GM19324 (cell line): ENCODE measurements at regions not wholly inside any gene's neighbourhood (a gene's known extent, or its start where the extent isn't known, plus 50 kb on each side); places are given as distances from the start of the nearest gene placed in this dataset.
"Not testable (repeated sequence)": the region's sequence is repeated elsewhere in the genome, so short reads cannot be mapped to it uniquely, and the experiment has no call there.

ENCODE experiments used
- ATAC-seq: cut with Tn5 transposase; IDR thresholded peaks from one replicate; pipeline ENCODE4 v1.9.1; 2021; ENCODE audit warnings: mild to moderate bottlenecking, moderate library complexity; ENCODE audit not compliant: unreplicated experiment, low FRiP score

GRCh38 chr1:118578276-118578675 is 393.2 kb upstream of the SPAG17 start:
- ATAC-seq = no peak

GRCh38 chr1:118575060-118575459 is 390.0 kb upstream of the SPAG17 start:
- ATAC-seq = no peak

- ATAC-seq = no peak
Measured at GRCh38 chr1:118564961-118565703, 380.1 kb upstream of the SPAG17 start.

- ATAC-seq = no peak
Measured at GRCh38 chr1:118563981-118564951, 379.2 kb upstream of the SPAG17 start.

- no peak for ATAC-seq
Measured at GRCh38 chr1:118558933-118559332, 373.9 kb upstream of the SPAG17 start.

GRCh38 chr1:118556936-118557335 is 371.9 kb upstream of the SPAG17 start:
- no peak for ATAC-seq

- no peak for ATAC-seq
Measured at GRCh38 chr1:118555638-118556037, 370.6 kb upstream of the SPAG17 start.

GRCh38 chr1:118535901-118536300 is 350.9 kb upstream of the SPAG17 start:
- no peak for ATAC-seq

- not testable (repeated sequence) for ATAC-seq
Measured at GRCh38 chr1:118511922-118512321, 326.9 kb upstream of the SPAG17 start.

- no peak for ATAC-seq
Measured at GRCh38 chr1:118504867-118505266, 319.8 kb upstream of the SPAG17 start.

GRCh38 chr1:118504221-118504644 is 319.2 kb upstream of the SPAG17 start:
- ATAC-seq = no peak

GRCh38 chr1:118503752-118504151 is 318.7 kb upstream of the SPAG17 start:
- no peak for ATAC-seq

GRCh38 chr1:118494998-118495397 is 310.0 kb upstream of the SPAG17 start:
- ATAC-seq = no peak

GRCh38 chr1:118488787-118489186 is 303.8 kb upstream of the SPAG17 start:
- ATAC-seq = no peak

GRCh38 chr1:118487932-118488331 is 302.9 kb upstream of the SPAG17 start:
- no peak for ATAC-seq

GRCh38 chr1:118487091-118487490 is 302.1 kb upstream of the SPAG17 start:
- ATAC-seq = no peak

GRCh38 chr1:118486199-118486598 is 301.2 kb upstream of the SPAG17 start:
- ATAC-seq = no peak

GRCh38 chr1:118485757-118486156 is 300.7 kb upstream of the SPAG17 start:
- no peak for ATAC-seq

GRCh38 chr1:118484893-118485292 is 299.9 kb upstream of the SPAG17 start:
- no peak for ATAC-seq

- no peak for ATAC-seq
Measured at GRCh38 chr1:118483245-118484006, 298.4 kb upstream of the SPAG17 start.

GRCh38 chr1:118481126-118481525 is 296.1 kb upstream of the SPAG17 start:
- no peak for ATAC-seq
